ENCODE measurements at regions not wholly inside any gene's neighbourhood (a gene's known extent, or its start where the extent isn't known, plus 50 kb on each side); places are given as distances from the start of the nearest gene placed in this dataset.

- Histone ChIP-seq H3K27ac (no peak overlapping the region), H3K9me3 (peaks cover 0 to 56% (median 36%) of the 10 kb centered on the region in 8 donors), H3K36me3 (no peaks in the 10 kb centered on the region), H3K4me3 (no peak overlapping the region), H3K27me3 (replicated peaks in 1 of 7) (no peaks in the 10 kb centered on the region), H3K4me1 (no peaks in the 10 kb centered on the region)
- WGBS, 5 donors, result 77 to 87% (median 84%) methylated on average over 5 of the region's 5 CpGs
- TF ChIP-seq POLR2A (IDR thresholded peaks at IDR 0.05), result no peak
- no peak for TF ChIP-seq POLR2AphosphoS5 (IDR thresholded peaks at IDR 0.05)
- no peak for TF ChIP-seq CTCF (IDR thresholded peaks at IDR 0.05 in 8 of 11, conservative IDR thresholded peaks at IDR 0.05 in 3 of 11)
- no peak for DNase-seq
- intact Hi-C loops (cut with DNase I; ENCODE audit: low total_unique reads), result no loop called here
These were observed 295.8 kb downstream of the GABRB3 start for GRCh38 chr15:26477044-26477443.

DNA sequence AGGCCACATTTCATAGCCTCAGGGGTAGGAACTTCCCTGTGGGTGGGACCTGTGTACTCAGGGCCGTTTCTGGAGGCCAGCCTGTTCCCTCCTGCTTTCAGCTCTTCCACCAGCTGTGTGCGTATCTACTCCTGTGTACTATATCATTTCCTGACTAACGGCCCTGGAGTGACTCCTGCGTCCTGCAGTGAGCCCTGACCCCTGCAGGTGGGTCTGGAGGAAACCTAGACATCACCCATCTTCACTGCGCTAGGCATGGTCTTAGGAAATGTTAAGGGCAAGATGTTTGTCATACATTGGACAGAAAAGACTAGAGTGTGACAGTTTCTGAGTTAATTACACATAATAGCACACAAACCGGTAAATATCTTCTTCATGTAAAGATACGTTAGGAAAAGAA is 297.3 kb downstream of the GABRB3 start:
- H3K36me3 ChIP-seq, result no peaks in the 10 kb centered on the region
- peaks cover 0 to 5% (median 0%) of the 10 kb centered on the region in 6 donors for H3K4me1 ChIP-seq
- H3K27me3 ChIP-seq (replicated peaks in 1 of 7), result no peaks in the 10 kb centered on the region
- no peak for DNase-seq
- peak in 1 of 11 experiments; percentile 9 for TF ChIP-seq CTCF (IDR thresholded peaks at IDR 0.05 in 8 of 11, conservative IDR thresholded peaks at IDR 0.05 in 3 of 11)
- TF ChIP-seq POLR2A (IDR thresholded peaks at IDR 0.05), result no peak
- H3K9me3 ChIP-seq, result peaks cover 0 to 64% (median 40%) of the 10 kb centered on the region in 8 donors
- H3K27ac ChIP-seq, result peak overlapping the region in 3 of 8 donors; percentile 14 to 31 (median 18)
- H3K4me3 ChIP-seq, result no peak overlapping the region
- intact Hi-C loops (cut with DNase I; ENCODE audit: low total_unique reads), result no loop called here
- WGBS, 5 donors, result 59 to 71% (median 64%) methylated on average over 7 of the region's 7 CpGs

DNA sequence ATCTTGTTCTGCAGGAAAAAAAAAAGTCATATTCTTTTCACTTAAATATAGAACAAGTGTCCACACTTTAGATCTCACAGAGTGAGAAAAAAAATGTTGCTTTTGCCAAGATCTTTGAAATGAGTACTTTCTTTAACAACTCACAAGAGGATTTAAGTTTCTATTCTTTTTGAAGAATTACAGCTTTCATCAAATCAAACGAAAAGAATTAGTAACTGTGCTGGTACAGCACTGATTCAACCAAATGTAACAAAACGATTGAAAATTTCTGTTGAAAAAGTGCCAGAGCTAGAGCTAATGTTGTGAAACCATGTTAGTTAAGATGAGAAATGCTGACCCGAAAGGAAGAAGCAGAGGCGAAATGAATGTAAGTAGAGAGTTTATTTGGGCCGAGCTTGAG is 300.2 kb downstream of the GABRB3 start:
- peaks cover 0 to 5% (median 0%) of the 10 kb centered on the region in 6 donors for H3K4me1 ChIP-seq
- 77 to 86% (median 81%) methylated on average over 5 of the region's 5 CpGs for WGBS, 5 donors
- no peaks in the 10 kb centered on the region for H3K27me3 ChIP-seq (replicated peaks in 1 of 7)
- H3K4me3 ChIP-seq, result no peak overlapping the region
- peaks cover 0 to 78% (median 46%) of the 10 kb centered on the region in 8 donors for H3K9me3 ChIP-seq
- intact Hi-C loops (cut with DNase I; ENCODE audit: low total_unique reads), result no loop called here
- H3K36me3 ChIP-seq, result no peaks in the 10 kb centered on the region
- no peak for TF ChIP-seq POLR2AphosphoS5 (IDR thresholded peaks at IDR 0.05)
- TF ChIP-seq CTCF (IDR thresholded peaks at IDR 0.05 in 8 of 11, conservative IDR thresholded peaks at IDR 0.05 in 3 of 11), result no peak
- TF ChIP-seq POLR2A (IDR thresholded peaks at IDR 0.05), result no peak
- peak overlapping the region in 3 of 8 donors; percentile 6 to 74 (median 54) for H3K27ac ChIP-seq
- no peak for DNase-seq

- Histone ChIP-seq H3K27ac (no peak overlapping the region), H3K36me3 (no peaks in the 10 kb centered on the region), H3K4me1 (no peaks in the 10 kb centered on the region), H3K9me3 (peaks cover 5 to 90% (median 44%) of the 10 kb centered on the region in 8 donors), H3K27me3 (replicated peaks in 1 of 7) (no peaks in the 10 kb centered on the region), H3K4me3 (no peak overlapping the region)
- no peak for DNase-seq
- WGBS, 5 donors, result 86 to 90% (median 88%) methylated on average over 12 to 13 of the region's 13 CpGs
- no peak for TF ChIP-seq CTCF (IDR thresholded peaks at IDR 0.05 in 8 of 11, conservative IDR thresholded peaks at IDR 0.05 in 3 of 11)
- no peak for TF ChIP-seq POLR2AphosphoS5 (IDR thresholded peaks at IDR 0.05)
- no peak for TF ChIP-seq POLR2A (IDR thresholded peaks at IDR 0.05)
- intact Hi-C loops (cut with DNase I; ENCODE audit: low total_unique reads), result no loop called here
These were observed 310.8 kb downstream of the GABRB3 start for GRCh38 chr15:26461847-26462608.
